Endodermal cell (in vitro differentiated cells): ENCODE measurements at regions not wholly inside any gene's neighbourhood (a gene's known extent, or its start where the extent isn't known, plus 50 kb on each side); places are given as distances from the start of the nearest gene placed in this dataset.

Source experiments
- DNase-seq: peaks from one replicate; pipeline ENCODE4 v3.0.0-alpha.2; 2017
- H3K27ac ChIP-seq: 2 replicates; pipeline ENCODE4 v1.5.1; 2013; ENCODE audit warnings: mild to moderate bottlenecking, low read depth, low read length, moderate library complexity
- H3K27me3 ChIP-seq: 2 replicates; pipeline ENCODE4 v1.6.1; 2013; ENCODE audit warnings: mild to moderate bottlenecking, low read length, moderate library complexity; ENCODE audit not compliant: insufficient read depth, control insufficient read depth, poor library complexity, severe bottlenecking
- H3K36me3 ChIP-seq: 2 replicates; pipeline ENCODE4 v1.7.0; 2013; ENCODE audit warnings: mild to moderate bottlenecking, low read length, moderate library complexity; ENCODE audit not compliant: control insufficient read depth, insufficient read depth
- H3K4me1 ChIP-seq: one replicate; pipeline ENCODE4 v1.7.0; 2013; ENCODE audit warnings: low read length; ENCODE audit not compliant: control insufficient read depth, insufficient read depth
- H3K4me3 ChIP-seq: 2 replicates; pipeline ENCODE4 v1.5.1; 2013; ENCODE audit warnings: mild to moderate bottlenecking, low read length, moderate library complexity
- H3K9ac ChIP-seq: 2 replicates; pipeline ENCODE4 v1.6.1; 2013; ENCODE audit warnings: mild to moderate bottlenecking, low read length, moderate library complexity; ENCODE audit not compliant: poor library complexity, severe bottlenecking; ENCODE audit errors: extremely low read depth
- H3K9me3 ChIP-seq: 2 replicates; pipeline ENCODE4 v1.6.1; 2013; ENCODE audit warnings: mild to moderate bottlenecking, low read length, moderate library complexity; ENCODE audit not compliant: control insufficient read depth
- H3K27ac Mint-ChIP-seq: 2 replicates; pipeline ENCODE4 v1.8.0; 2020; ENCODE audit warnings: mixed read lengths
- H3K27me3 Mint-ChIP-seq: 2 replicates; pipeline ENCODE4 v1.8.0; 2021; ENCODE audit warnings: mild to moderate bottlenecking, mixed read lengths; ENCODE audit not compliant: insufficient read depth
- H3K36me3 Mint-ChIP-seq: 2 replicates; pipeline ENCODE4 v1.8.0; 2020; ENCODE audit warnings: low read depth, mixed read lengths
- H3K4me1 Mint-ChIP-seq: 2 replicates; pipeline ENCODE4 v1.8.0; 2020; ENCODE audit warnings: mixed read lengths
- H3K4me3 Mint-ChIP-seq: 2 replicates; pipeline ENCODE4 v1.8.0; 2020; ENCODE audit warnings: mild to moderate bottlenecking, moderate library complexity, mixed read lengths
- H3K9me3 Mint-ChIP-seq: 2 replicates; pipeline ENCODE4 v1.8.0; 2020; ENCODE audit warnings: mild to moderate bottlenecking, mixed read lengths
- CTCF ChIP-seq: fragments of 200-600 bp; sonication (generic); conservative IDR thresholded peaks from 2 replicates; pipeline ENCODE4 v1.5.0; 2021; ENCODE audit warnings: antibody characterized with exemption, mild to moderate bottlenecking
- WGBS, 2 experiments: methylation state at CpG; one replicate each; pipeline versions ENCODE4 v1.1.5 to v1.1.7; 2013; ENCODE audit warnings: missing lambda C conversion rate in 2 of 2, mixed read lengths in 1 of 2; ENCODE audit not compliant: insufficient coverage in 1 of 2, insufficient read length in 1 of 2; 5-methylcytosine and 5-hydroxymethylcytosine counted together

DNA sequence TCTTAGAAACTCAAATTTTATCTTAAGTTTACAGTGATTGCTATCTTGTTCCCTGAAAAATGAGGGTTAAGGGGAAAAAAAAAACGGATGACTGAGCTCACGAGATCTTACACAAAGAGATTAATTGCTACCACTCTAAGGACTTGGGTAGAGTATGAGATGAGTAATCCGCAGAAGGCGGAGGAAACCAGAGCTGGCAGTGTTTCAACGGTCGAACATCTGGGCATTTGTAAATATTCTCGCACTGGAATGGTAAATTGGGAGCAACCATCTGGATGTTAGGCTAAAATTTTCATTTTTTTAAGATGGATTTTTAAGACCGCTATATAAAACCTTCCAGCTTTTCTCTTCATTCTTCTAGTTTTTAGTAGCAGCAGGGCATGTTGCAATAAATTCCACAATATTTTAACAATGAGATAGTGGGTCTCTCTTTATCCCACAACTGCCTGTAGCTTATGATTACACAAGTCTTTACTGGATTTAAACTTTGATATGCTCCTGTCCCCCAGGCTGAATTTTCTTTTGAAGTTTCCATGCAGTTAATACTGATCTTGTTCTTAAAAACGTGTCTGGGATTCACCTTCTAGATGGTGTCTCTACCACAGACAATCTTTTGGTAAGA is 1324.1 kb downstream of the AACS start:
- Histone ChIP-seq H3K9ac (no peak overlapping the region), H3K27me3 (no peaks in the 10 kb centered on the region), H3K9me3 (no peaks in the 10 kb centered on the region), H3K27ac (no peak overlapping the region), H3K36me3 (no peaks in the 10 kb centered on the region), H3K4me3 (no peak overlapping the region), H3K4me1 (no peaks in the 10 kb centered on the region)
- Mint-ChIP-seq H3K27me3 (no peaks in the 10 kb centered on the region), H3K9me3 (no peaks in the 10 kb centered on the region), H3K4me3 (no peak overlapping the region), H3K4me1 (no peaks in the 10 kb centered on the region), H3K27ac (no peak overlapping the region), H3K36me3 (no peaks in the 10 kb centered on the region)
- no peak for TF ChIP-seq CTCF
- 85 to 89% methylated on average over 5 to 9 of the region's 9 CpGs for WGBS, 2 experiments
- DNase-seq: no peak

GRCh38 chr12:126389961-126390360 is 1324.7 kb downstream of the AACS start:
- DNase-seq: no peak
- no peak overlapping the region for H3K4me3 ChIP-seq
- WGBS, 2 experiments: 81 to 89% methylated on average over 3 to 5 of the region's 5 CpGs
- no peaks in the 10 kb centered on the region for H3K36me3 ChIP-seq
- Mint-ChIP-seq H3K27ac (no peak overlapping the region), H3K36me3 (no peaks in the 10 kb centered on the region), H3K4me1 (no peaks in the 10 kb centered on the region), H3K9me3 (no peaks in the 10 kb centered on the region), H3K27me3 (no peaks in the 10 kb centered on the region), H3K4me3 (no peak overlapping the region)
- no peaks in the 10 kb centered on the region for H3K4me1 ChIP-seq
- H3K9me3 ChIP-seq: no peaks in the 10 kb centered on the region
- no peak overlapping the region for H3K9ac ChIP-seq
- no peaks in the 10 kb centered on the region for H3K27me3 ChIP-seq
- no peak for TF ChIP-seq CTCF
- no peak overlapping the region for H3K27ac ChIP-seq

DNA sequence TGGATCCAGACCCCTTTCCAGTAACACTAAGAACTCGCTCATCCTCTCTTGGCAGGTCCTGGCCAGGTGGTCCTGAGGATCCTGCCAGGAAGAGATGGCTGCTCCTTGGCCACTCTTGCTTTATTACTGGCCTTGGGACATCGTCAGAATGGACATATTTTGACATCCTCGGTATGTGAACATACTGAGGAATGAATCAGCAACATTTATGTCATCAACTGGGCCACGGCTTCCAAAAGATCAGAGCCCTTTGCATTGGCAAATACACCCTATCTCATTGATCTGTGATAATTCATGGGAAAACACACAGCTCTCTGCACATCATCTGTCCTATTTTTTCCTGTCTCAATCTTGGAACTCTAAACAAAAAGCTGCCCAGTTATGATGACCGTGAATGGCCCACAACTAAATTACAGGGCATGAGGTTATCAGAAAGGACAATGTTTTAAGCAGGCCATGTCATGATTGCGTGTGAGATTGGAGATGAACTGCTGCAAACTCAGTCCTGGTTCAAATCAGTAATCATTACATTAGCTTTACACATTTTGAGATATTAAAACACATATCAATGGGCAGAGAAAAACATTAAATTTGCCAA is 1325.8 kb downstream of the AACS start:
- no peak overlapping the region for H3K9ac ChIP-seq
- H3K36me3 Mint-ChIP-seq: no peaks in the 10 kb centered on the region
- H3K36me3 ChIP-seq: no peaks in the 10 kb centered on the region
- no peaks in the 10 kb centered on the region for H3K9me3 ChIP-seq
- H3K4me3 ChIP-seq: no peak overlapping the region
- 92 to 96% methylated on average over 5 to 6 of the region's 6 CpGs for WGBS, 2 experiments
- no peaks in the 10 kb centered on the region for H3K4me1 Mint-ChIP-seq
- no peak for DNase-seq
- H3K4me1 ChIP-seq: no peaks in the 10 kb centered on the region
- peaks cover 2% of the 10 kb centered on the region for H3K9me3 Mint-ChIP-seq
- H3K27ac Mint-ChIP-seq: no peak overlapping the region
- TF ChIP-seq CTCF: no peak
- no peak overlapping the region for H3K4me3 Mint-ChIP-seq
- H3K27me3 ChIP-seq: no peaks in the 10 kb centered on the region
- H3K27ac ChIP-seq: no peak overlapping the region
- no peaks in the 10 kb centered on the region for H3K27me3 Mint-ChIP-seq
